Stimulated activated CD4-positive, alpha-beta T cell treated with anti-CD3 and anti-CD28 coated beads, Interleukin-2, amount 100 ng/mL, for 24 hours (primary cell): ENCODE measurements at regions not wholly inside any gene's neighbourhood (a gene's known extent, or its start where the extent isn't known, plus 50 kb on each side); places are given as distances from the start of the nearest gene placed in this dataset.

Experiments
- DNase-seq, 2 donors: peaks; one replicate each; pipeline ENCODE4 v3.0.0-alpha.2; 2020

GRCh38 chr6:137352859-137353258 is 133.7 kb upstream of the IFNGR1 start:
- DNase-seq: no peak

GRCh38 chr6:137351890-137352289 is 132.7 kb upstream of the IFNGR1 start:
- no peak for DNase-seq

- DNase-seq: no peak
These were observed 131.7 kb upstream of the IFNGR1 start for GRCh38 chr6:137350857-137351256.

- no peak for DNase-seq
These were observed 131.0 kb upstream of the IFNGR1 start for GRCh38 chr6:137349856-137350830.

- DNase-seq: no peak
These were observed 129.6 kb upstream of the IFNGR1 start for GRCh38 chr6:137348777-137349176.

GRCh38 chr6:137343241-137343640 is 124.1 kb upstream of the IFNGR1 start:
- no peak for DNase-seq

- DNase-seq: no peak
These were observed 123.5 kb upstream of the IFNGR1 start for GRCh38 chr6:137342607-137343190.

GRCh38 chr6:137341681-137342195 is 122.6 kb upstream of the IFNGR1 start:
- peak; percentile 24 to 55 for DNase-seq

GRCh38 chr6:137339929-137340559 is 120.9 kb upstream of the IFNGR1 start:
- no peak for DNase-seq

GRCh38 chr6:137334884-137335283 is 115.7 kb upstream of the IFNGR1 start:
- no peak for DNase-seq

GRCh38 chr6:137334094-137334493 is 114.9 kb upstream of the IFNGR1 start:
- DNase-seq: no peak

GRCh38 chr6:137332637-137333280 is 113.6 kb upstream of the IFNGR1 start:
- no peak for DNase-seq

- no peak for DNase-seq
These were observed 104.7 kb upstream of the IFNGR1 start for GRCh38 chr6:137323860-137324259.

- DNase-seq: no peak
These were observed 101.1 kb upstream of the IFNGR1 start for GRCh38 chr6:137320271-137320670.

GRCh38 chr6:137316626-137317025 is 97.4 kb upstream of the IFNGR1 start:
- no peak for DNase-seq

- no peak for DNase-seq
These were observed 95.9 kb upstream of the IFNGR1 start for GRCh38 chr6:137315081-137315480.

GRCh38 chr6:137313928-137314855 is 95.0 kb upstream of the IFNGR1 start:
- DNase-seq: peak; percentile 73 to 77

- DNase-seq: no peak
These were observed 94.0 kb upstream of the IFNGR1 start for GRCh38 chr6:137313211-137313610.

GRCh38 chr6:137311940-137312339 is 92.8 kb upstream of the IFNGR1 start:
- no peak for DNase-seq

GRCh38 chr6:137309078-137309762 is 90.0 kb upstream of the IFNGR1 start:
- DNase-seq: no peak

- DNase-seq: no peak
These were observed 88.1 kb upstream of the IFNGR1 start for GRCh38 chr6:137307163-137307854.
